Neural cell (in vitro differentiated cells): ENCODE measurements at regions not wholly inside any gene's neighbourhood (a gene's known extent, or its start where the extent isn't known, plus 50 kb on each side); places are given as distances from the start of the nearest gene placed in this dataset.

Source experiments
- H2AFZ ChIP-seq: fragments of 200-600, 300-800 bp; sonication (generic), shearing (Covaris generic); 2 replicates; pipeline ENCODE4 v1.6.0; 2014; ENCODE audit warnings: low read depth, mild to moderate bottlenecking, antibody characterized with exemption, low read length, moderate library complexity
- H3F3A ChIP-seq: fragments of 200-600 bp; shearing (Covaris generic); 2 replicates; pipeline ENCODE4 v1.6.1; 2016; ENCODE audit warnings: mild to moderate bottlenecking, moderate library complexity, mixed read lengths, antibody characterized with exemption, low read length; ENCODE audit not compliant: insufficient read depth, poor library complexity, severe bottlenecking
- H3K27ac ChIP-seq: fragments of 200-600, 300-800 bp; sonication (generic), shearing (Covaris generic); 2 replicates; pipeline ENCODE4 v1.5.1; 2014; ENCODE audit warnings: mild to moderate bottlenecking, low read length, moderate library complexity
- H3K27me3 ChIP-seq: fragments of 300-800, 200-600 bp; sonication (generic), shearing (Covaris generic); 2 replicates; pipeline ENCODE4 v1.6.0; 2014; ENCODE audit warnings: mild to moderate bottlenecking, low read depth, low read length, moderate library complexity; ENCODE audit not compliant: insufficient read depth
- H3K36me3 ChIP-seq: fragments of 300-800, 200-600 bp; sonication (generic), shearing (Covaris generic); 2 replicates; pipeline ENCODE4 v1.5.1; 2014; ENCODE audit warnings: mild to moderate bottlenecking, antibody characterized with exemption, low read length, moderate library complexity; ENCODE audit not compliant: insufficient read depth
- H3K4me2 ChIP-seq: fragments of 300-800, 200-600 bp; sonication (generic), shearing (Covaris generic); 2 replicates; pipeline ENCODE4 v1.6.0; 2014; ENCODE audit warnings: mild to moderate bottlenecking, low read length
- H3K4me3 ChIP-seq: fragments of 300-800, 200-600 bp; sonication (generic), shearing (Covaris generic); 2 replicates; pipeline ENCODE4 v1.5.1; 2014; ENCODE audit warnings: mild to moderate bottlenecking, low read length, moderate library complexity
- H3K79me2 ChIP-seq: fragments of 200-600 bp; shearing (Covaris generic); replicated peaks from 2 replicates; pipeline ENCODE4 v1.6.0; 2014; ENCODE audit warnings: mild to moderate bottlenecking, low read length, moderate library complexity; ENCODE audit not compliant: insufficient read depth
- H3K9ac ChIP-seq: fragments of 300-800, 200-600 bp; sonication (generic), shearing (Covaris generic); 2 replicates; pipeline ENCODE4 v1.6.1; 2016; ENCODE audit warnings: mild to moderate bottlenecking, low read length, mixed read lengths
- H3K9me2 ChIP-seq: fragments of 200-600 bp; shearing (Covaris generic); 2 replicates; pipeline ENCODE4 v1.6.1; 2016; ENCODE audit warnings: mild to moderate bottlenecking, low read length, mixed read lengths; ENCODE audit not compliant: insufficient read depth
- H3K9me3 ChIP-seq: fragments of 200-600, 300-800 bp; sonication (generic), shearing (Covaris generic); 2 replicates; pipeline ENCODE4 v1.6.1; 2016; ENCODE audit warnings: mild to moderate bottlenecking, mixed run types, low read length, moderate library complexity, mixed read lengths
- H4K20me1 ChIP-seq: fragments of 200-600 bp; shearing (Covaris generic); 2 replicates; pipeline ENCODE4 v1.6.1; 2016; ENCODE audit warnings: mild to moderate bottlenecking, mixed run types; ENCODE audit not compliant: insufficient read depth
- EP300 ChIP-seq: fragments of 450-650 bp; conservative IDR thresholded peaks from 2 replicates; pipeline ENCODE4 v1.6.1; 2014; ENCODE audit warnings: antibody characterized with exemption, mild to moderate bottlenecking, moderate library complexity; ENCODE audit not compliant: poor library complexity, severe bottlenecking
- EZH2 ChIP-seq: fragments of 200-600, 300-800 bp; shearing (Covaris generic), sonication (generic); IDR thresholded peaks from 2 replicates; pipeline ENCODE4 v1.6.1; 2014; ENCODE audit warnings: antibody characterized with exemption, low read length, borderline replicate concordance, mild to moderate bottlenecking; ENCODE audit not compliant: insufficient read depth, poor library complexity, severe bottlenecking
- MXI1 ChIP-seq: fragments of 450-650 bp; conservative IDR thresholded peaks from 2 replicates; pipeline ENCODE4 v1.6.1; 2014; ENCODE audit warnings: antibody characterized with exemption, mild to moderate bottlenecking; ENCODE audit not compliant: poor library complexity, severe bottlenecking
- POLR2AphosphoS5 ChIP-seq: IDR thresholded peaks from 2 replicates; pipeline ENCODE4 v1.6.1; 2012
- RAD21 ChIP-seq: fragments of 450-650 bp; conservative IDR thresholded peaks from 2 replicates; pipeline ENCODE4 v1.6.1; 2014; ENCODE audit warnings: antibody characterized with exemption, mild to moderate bottlenecking, moderate library complexity
- REST ChIP-seq: IDR thresholded peaks from 2 replicates; pipeline ENCODE4 v1.6.1; 2012; ENCODE audit warnings: borderline replicate concordance
- SMC3 ChIP-seq: fragments of 450-650 bp; conservative IDR thresholded peaks from 2 replicates; pipeline ENCODE4 v1.6.1; 2014; ENCODE audit warnings: antibody characterized with exemption, mild to moderate bottlenecking, moderate library complexity; ENCODE audit not compliant: poor library complexity
- TAF1 ChIP-seq: IDR thresholded peaks from 2 replicates; pipeline ENCODE4 v1.6.1; 2012; ENCODE audit warnings: low read depth
- TF ChIP-seq, protein P1 (sequence below): fragments of 450-650 bp; IDR thresholded peaks from 2 replicates; pipeline ENCODE4 v1.5.1; 2014; ENCODE audit warnings: antibody characterized with exemption, mild to moderate bottlenecking, moderate library complexity; ENCODE audit not compliant: poor library complexity, severe bottlenecking

DNA sequence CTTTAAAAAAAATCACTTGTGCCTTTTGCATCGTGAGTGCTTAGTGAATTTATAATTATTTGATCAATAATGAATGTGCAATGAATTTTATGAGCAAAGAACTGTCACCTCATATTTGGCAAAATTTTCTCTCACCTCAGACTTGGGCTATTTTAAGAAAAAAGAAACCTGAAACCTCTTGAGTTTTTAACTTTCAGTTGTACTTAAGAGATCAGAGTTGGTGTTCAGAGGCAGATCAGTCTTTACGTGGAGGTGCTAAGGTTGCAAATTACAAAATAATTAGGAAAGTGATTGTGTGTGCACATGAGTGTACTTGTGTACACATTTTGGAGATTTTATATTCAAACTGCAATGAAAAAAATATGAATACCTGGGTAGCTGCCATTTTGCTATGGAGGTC is 218.7 kb upstream of the RBFOX1 start:
- Histone ChIP-seq H3F3A (no peaks in the 10 kb centered on the region), H3K79me2 (no peaks in the 10 kb centered on the region), H4K20me1 (no peaks in the 10 kb centered on the region), H3K27me3 (no peaks in the 10 kb centered on the region), H3K27ac (no peak overlapping the region), H3K9me3 (no peaks in the 10 kb centered on the region), H3K4me3 (no peak overlapping the region), H3K36me3 (no peaks in the 10 kb centered on the region), H3K9ac (no peak overlapping the region), H3K4me2 (no peak overlapping the region), H3K9me2 (no peaks in the 10 kb centered on the region), H2AFZ (no peak overlapping the region)
- no peak for TF ChIP-seq EP300
- no peak for TF ChIP-seq TAF1
- no peak for TF ChIP-seq MXI1
- TF ChIP-seq, protein P1, sequence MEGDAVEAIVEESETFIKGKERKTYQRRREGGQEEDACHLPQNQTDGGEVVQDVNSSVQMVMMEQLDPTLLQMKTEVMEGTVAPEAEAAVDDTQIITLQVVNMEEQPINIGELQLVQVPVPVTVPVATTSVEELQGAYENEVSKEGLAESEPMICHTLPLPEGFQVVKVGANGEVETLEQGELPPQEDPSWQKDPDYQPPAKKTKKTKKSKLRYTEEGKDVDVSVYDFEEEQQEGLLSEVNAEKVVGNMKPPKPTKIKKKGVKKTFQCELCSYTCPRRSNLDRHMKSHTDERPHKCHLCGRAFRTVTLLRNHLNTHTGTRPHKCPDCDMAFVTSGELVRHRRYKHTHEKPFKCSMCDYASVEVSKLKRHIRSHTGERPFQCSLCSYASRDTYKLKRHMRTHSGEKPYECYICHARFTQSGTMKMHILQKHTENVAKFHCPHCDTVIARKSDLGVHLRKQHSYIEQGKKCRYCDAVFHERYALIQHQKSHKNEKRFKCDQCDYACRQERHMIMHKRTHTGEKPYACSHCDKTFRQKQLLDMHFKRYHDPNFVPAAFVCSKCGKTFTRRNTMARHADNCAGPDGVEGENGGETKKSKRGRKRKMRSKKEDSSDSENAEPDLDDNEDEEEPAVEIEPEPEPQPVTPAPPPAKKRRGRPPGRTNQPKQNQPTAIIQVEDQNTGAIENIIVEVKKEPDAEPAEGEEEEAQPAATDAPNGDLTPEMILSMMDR, result no peak
- no peak for TF ChIP-seq EZH2
- TF ChIP-seq POLR2AphosphoS5, result no peak

GRCh38 chr16:7113395-7113794 is 219.2 kb upstream of the RBFOX1 start:
- H3K27ac ChIP-seq, result no peak overlapping the region
- H3K79me2 ChIP-seq, result no peaks in the 10 kb centered on the region
- H4K20me1 ChIP-seq, result no peaks in the 10 kb centered on the region
- TF ChIP-seq EP300 (no peak), MXI1 (no peak), SMC3 (no peak), REST (no peak), TAF1 (no peak), EZH2 (no peak), POLR2AphosphoS5 (no peak), RAD21 (no peak)
- TF ChIP-seq, protein P1, result no peak
- no peaks in the 10 kb centered on the region for H3K9me2 ChIP-seq
- no peaks in the 10 kb centered on the region for H3K36me3 ChIP-seq
- no peak overlapping the region for H3K4me2 ChIP-seq
- H3K9ac ChIP-seq, result no peak overlapping the region
- no peak overlapping the region for H2AFZ ChIP-seq
- no peak overlapping the region for H3K4me3 ChIP-seq
- no peaks in the 10 kb centered on the region for H3F3A ChIP-seq
- no peaks in the 10 kb centered on the region for H3K27me3 ChIP-seq
- no peaks in the 10 kb centered on the region for H3K9me3 ChIP-seq
